Anterior cingulate cortex (tissue), 58 donors: ENCODE measurements at regions not wholly inside any gene's neighbourhood (a gene's known extent, or its start where the extent isn't known, plus 50 kb on each side); places are given as distances from the start of the nearest gene placed in this dataset.

Experiments used
- DNase-seq, 58 donors: peaks; one replicate each; lab custom pipeline; 2025; lab: John Stamatoyannopoulos, UW

DNA sequence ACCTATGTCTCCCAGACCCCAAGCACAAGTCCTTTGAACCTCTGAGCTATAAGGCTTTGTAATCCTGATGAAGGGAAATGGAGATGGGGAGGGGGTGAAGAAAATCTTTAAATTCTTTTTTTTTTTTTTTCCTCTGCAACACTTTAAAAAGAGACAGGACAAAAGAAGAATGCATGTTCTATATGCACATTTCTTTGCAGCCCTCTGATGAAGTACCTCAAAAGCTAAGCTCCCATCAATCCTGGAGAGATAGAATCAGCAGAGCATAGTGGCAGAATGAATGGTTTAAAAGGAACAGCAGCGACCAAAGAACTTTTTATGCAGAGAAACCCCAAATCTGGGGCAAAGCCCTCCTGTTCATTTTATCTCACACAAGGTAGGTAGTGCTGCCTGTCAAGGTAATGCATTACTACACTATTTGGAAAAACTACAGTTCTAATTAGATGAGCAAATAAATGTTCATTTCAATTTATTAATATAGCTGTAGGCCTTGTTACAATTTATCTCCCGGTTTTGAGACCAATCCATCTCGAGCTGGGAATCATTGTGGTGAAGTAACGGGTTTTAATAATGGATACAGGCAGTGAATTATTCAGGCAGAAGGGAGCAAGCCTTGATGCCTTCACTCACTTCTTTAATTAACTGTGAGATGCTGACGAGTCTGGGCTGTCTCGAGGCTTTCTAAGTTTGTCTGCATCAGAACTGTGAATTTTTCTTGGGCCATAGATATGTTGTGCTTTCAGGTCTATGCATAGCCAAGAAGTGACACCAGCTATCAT, 173.5 kb upstream of the ZNF608 start:
- no peak for DNase-seq

DNA sequence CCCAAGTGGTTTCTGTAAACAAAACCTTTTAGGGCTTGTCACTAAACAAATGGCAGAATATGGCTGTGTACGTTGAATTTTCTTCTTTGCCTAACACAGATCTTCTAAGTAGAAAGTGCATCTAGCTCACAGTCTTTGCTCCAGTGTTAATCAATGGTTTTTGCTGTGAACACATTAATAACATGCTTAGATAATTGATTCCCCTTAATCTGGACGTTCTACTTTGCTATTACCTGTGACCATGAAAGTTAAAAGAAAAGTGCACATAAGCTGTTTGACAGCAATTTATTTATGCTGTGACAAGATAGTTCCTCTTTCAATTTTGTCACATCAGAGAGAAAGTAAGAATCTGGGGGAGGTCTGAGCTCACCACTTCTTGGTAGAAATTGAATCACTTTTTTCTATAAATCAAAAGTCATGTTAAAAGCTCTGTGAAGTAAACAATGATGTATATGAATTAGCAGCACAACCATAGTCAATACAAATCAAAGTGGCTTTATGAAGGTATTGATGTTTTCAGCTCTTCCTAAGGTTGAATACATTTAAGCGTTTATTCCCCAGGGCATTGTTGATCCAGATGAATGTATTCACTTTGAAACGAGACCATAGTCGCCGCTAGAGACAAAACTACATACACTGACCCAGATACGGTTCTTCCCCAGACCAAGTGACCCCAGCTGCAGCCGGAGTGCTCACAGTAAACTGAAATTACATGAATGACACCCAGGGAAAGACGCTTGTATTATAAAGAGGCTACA, 174.6 kb upstream of the ZNF608 start:
- DNase-seq, result peak in 2 of 58 donors; percentile 11 to 44

DNA sequence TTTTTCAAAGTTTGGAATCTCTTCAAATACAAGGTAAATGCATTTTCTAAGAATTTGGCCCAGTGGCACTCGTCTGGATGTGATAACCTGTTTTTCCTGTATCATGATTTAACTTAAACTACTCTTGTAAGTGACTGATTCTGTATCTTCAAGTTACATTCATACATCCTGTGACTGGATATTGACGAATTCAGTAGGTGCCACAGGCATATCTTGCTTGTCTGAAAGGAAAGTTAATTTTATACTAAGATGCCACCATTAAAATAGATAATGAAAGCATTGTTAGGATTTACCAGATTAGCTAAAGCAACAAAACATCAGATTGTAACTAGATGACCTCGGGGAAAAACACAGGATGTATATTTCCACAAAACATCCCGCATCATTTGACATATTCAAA, 175.3 kb upstream of the ZNF608 start:
- no peak for DNase-seq

DNA sequence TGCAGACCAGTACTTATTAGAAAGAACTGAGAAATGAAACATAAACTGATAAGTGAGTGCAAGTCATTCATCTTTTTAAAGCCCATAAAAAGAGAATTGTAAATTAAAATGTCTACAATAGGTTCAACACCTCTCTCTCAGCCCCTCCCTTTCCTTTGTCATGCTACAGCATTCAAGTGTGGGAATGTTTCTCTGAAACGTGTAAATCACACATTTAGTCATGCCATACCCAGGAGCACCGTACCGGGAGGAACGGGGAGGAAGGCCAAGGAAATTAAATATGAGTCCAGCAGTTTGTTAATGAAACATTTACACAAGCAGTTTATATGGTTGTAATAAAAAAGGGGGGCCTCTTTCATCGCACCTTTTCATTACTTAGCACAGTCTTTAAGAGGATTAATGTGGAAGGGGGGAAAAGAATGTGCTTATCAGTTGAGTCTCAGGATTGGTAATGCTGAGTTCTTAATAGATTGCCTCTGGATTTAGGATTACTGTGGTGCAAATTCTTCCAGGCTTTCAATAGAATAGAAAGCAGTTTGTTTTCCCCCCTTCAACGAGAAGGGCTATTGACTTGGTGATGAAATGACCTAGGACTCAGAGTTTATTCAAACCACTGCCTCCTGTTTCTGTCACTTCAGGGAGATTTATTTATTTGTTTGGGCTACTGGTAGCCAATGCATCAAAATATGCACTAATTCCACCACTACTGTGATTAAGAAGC, 176.0 kb upstream of the ZNF608 start:
- peak in 1 of 58 donors; percentile 52 for DNase-seq

DNA sequence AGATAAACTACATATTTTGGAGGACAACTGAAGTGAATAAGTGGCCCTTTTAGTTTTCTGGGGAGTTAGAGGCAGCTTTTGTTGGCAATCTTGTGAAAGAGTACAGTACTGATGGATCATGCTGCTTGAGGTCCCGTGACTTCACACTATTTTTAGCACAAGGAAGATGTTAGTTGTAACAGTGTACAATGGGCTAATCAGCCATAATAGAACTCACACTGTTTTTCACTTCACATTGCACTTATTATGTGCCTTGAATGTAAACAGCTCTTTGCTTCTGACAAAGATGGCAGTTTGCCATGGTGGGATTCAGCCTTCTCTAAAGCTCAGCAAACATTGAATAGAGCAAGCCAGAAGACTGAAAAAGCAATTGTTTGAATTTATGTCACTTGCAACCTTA, 176.7 kb upstream of the ZNF608 start:
- peak in 34 of 58 donors; percentile 12 to 89 (median 46) for DNase-seq

DNA sequence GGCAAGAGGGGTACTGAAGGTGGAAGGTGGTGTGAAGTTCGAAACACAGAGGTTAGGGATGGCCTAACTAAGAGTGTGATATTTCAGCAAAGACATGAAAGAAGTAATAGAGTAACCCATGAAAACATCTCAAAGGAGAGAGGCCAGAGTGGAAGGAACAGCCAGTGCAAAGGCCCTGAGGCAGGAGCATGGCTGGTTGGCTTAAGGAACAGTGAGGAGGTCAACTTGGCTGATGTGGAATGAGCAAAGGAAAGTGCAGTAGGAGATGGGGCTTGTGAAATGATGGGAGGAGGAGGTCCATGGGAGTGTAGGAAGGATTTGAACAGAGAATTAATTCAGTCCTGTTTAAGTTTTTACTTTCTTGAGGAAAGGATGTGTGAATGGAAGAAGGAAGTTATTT, 178.3 kb upstream of the ZNF608 start:
- no peak for DNase-seq

DNA sequence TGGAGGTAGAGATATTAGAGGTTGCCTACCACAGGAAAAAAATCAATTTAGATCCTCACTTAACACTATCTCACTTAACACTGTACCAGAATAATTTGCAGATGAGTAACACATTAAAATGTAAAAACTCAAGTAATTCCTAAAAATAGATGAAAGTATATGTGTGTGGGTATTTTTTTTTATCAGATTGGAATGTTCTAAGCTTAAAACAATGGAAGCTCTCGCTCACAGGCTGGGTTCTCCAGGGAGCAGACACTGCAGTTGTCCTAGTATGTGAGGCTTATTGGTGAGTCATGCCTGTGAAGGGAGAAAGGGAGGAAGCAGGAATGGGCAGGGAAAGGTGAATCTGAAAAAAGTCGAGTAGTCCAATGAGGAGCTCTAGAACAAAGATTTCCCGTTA, 181.3 kb upstream of the ZNF608 start:
- no peak for DNase-seq

DNA sequence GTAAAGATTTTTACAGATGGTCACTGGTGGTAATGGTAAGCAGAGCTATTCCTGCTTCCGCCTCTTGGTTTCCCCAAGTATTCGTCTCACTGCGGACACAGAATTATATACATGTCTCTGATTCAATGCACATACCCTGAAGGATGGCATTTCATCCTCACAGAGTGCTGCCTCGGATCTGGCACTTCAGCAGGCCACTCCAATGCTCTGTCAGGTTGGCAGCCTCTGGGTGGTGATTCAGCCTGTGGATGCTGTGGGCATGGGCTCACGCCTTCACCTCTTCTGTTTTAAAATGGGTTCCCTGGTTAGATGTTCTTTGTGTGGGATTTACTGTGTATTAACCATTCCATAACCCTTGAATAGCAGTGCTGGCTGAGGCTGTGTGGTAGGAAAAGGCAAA, 182.6 kb upstream of the ZNF608 start:
- DNase-seq, result peak in 2 of 58 donors; percentile 6 to 8

DNA sequence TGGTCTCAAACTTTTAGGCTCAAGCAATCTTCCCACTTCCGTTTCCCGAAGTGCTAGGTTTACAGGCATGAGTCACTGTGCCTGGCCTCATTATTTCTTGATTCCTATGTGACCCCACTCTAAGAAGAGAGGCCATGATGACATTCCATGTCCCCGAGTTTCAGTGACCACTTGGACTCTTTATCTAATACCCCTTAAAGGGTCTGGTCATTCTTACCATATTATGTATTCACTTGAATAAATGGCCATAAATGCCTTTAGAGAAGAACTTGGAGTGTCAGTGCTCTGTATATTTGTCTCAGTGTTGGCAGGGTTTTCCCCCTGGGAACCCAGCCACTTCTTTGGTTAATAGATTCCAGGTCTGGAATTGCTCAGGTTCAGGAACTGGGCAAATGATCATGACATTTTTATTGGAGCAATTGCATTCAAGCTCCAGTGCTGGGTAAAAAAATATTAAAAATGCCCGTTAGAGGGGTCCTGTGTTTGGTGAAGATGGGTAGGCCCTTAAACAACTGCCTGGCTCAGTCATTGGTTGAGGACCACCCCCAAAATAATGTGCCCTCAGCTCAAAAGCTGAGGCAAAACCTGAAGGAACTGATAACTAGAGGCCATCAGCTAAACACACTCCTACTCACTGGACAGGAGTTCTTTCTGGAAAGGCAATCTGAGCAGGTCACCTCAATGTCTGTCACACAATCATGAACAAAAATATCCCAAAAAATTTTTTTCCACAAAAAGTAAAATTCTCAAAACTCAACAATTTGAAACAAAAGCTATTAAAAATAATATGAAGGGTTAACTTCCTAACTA, 186.6 kb upstream of the ZNF608 start:
- DNase-seq, result peak in 5 of 58 donors; percentile 5 to 15 (median 6)

DNA sequence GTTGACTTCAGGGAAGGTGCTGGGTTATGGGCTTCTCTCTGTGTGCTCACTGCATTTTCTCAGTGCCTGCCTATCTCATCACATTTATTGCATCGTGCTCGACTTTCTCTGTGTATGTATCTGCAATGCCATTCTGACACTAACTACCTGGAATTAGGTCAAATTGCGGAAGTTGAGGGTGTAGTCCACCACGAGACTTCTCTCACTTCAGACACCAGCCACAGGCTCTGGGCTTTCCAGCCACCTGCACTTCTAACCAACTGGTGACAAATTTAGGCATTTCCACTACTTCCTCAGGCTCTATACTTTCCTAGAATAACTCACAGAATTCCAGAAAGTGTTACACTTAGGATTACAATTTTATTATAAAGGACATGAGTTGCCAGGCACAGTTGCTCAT, 188.6 kb upstream of the ZNF608 start:
- no peak for DNase-seq

DNA sequence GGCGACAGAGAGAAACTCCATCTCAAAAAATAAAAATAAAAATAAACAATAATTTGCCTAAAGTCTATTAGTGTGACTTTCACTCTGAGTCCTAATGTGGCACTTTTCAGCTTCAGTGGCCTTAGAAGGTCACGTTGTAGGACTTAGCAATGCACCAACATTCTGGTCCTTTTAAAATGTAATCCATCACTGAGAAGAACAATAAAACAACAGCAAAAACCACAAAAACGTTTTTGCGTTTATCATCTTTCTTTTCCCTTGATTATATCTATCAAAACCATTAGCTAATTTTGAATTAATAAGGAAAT, 190.1 kb upstream of the ZNF608 start:
- DNase-seq, result no peak

DNA sequence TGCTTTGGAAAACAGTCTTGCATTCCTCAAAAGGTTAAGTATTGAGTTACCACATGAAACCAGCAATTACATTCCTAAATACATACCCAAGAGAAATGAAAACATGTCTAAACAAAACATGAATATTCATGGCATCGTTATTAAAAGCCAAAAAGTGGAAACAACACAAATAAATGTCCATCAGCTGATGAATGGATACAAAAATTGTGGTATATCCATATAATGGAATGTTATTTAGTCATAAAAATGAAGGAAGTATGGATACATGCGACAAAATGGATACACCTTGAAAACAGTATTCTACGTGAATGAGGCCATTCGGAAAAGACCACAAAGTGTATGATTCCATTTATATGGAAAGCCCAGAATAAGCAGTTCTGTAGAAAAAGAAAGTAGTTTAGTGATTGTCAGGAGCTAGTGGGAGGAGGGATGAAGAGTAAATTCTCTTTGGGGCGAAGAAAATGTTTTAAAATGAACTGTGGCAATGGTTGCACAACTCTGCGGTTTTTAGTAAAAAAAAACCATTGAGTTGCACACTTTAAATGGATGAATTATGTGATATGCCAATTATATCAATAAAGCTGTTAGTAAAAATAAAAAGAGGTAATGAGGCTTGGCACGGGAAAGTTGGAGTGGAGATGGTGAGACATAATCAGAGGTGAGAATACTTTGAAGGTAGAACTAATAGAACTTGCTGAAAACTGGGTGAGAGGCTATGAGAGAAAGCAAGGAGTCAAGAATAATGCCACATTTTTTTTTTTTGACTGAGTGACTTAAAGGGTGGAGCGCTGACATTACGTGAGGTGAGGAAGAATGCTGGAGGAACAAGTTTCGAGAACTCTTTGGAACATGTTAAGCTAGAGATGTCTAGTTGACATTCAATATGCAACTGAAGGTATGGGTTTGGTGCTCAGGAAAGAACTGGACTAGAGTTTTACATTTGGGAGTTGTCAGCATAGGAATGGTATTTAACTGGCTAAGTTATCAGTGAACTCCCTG, 194.9 kb upstream of the ZNF608 start:
- no peak for DNase-seq

DNA sequence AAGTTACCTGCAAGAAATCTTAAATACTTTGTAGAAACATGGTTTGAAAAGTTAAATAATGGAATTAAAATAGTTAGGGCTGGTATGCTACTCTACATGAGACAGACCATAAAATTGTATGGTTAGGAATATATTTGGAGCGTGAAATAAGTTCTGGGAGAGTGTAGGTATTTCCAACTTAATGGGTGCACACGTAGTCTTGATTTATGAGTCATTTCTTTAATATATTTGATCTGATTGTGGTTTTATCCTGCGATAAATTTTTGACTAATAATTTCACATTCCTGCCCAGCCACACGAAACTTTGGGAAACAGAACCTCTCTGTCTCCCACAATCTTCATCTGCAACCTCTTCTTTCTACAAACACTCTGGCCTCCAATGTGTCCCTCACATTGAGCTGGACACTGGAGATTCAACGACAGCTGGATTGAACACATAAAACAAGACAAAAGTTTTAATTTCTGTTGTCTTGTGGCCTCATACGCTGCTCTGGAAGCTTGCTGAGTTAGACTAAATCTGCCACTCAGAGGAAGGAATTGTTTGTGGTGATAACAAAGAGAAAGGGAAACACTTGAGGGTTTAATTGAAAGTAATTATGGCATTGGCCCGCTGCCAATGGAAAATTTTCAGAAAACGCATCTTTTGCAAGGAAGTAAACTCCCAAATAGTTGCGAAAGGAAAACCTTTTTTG, 201.8 kb upstream of the ZNF608 start:
- DNase-seq, result no peak

DNA sequence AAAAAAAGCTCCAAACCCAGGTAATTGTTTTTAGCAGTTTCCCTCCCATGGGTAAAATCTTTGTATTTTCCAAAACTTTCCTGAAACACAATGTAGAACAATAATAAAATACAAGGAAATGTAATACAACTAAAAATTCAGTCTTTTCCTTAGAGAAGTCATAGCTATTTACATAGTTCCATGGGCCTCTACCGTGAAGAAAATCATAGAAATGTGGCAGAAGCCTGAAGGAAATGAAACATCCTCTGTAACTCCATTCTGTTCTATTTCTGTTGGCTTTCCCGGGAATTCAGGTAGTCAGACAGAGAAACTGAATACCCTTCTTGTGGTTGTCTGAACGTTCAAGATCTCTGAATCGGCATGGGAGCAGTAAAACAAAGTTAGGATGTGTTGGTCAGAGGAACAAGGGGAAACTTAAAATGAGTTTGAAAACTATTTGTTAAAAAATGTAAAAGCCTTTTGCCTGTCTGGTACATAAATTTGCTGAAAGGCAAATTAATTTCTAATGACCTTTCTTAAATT, 202.4 kb upstream of the ZNF608 start:
- no peak for DNase-seq

DNA sequence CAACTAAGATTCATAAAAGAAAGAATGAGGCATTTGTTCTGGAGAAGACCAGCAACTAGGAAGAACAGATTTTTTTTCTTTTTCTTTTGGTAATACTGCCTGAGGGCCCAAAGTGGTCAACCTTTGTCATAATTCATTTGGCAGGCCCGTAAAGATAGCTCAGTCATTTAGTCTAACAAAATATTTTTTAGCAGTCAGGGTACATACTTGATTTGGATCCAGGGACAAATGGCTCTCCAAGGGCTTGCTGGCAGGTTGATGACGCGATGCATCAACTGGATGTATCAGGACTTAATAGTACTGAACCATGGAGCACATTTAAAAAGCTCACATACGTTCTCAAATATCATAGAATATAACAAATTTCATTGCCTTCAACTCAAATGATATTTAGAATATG, 203.4 kb upstream of the ZNF608 start:
- no peak for DNase-seq

DNA sequence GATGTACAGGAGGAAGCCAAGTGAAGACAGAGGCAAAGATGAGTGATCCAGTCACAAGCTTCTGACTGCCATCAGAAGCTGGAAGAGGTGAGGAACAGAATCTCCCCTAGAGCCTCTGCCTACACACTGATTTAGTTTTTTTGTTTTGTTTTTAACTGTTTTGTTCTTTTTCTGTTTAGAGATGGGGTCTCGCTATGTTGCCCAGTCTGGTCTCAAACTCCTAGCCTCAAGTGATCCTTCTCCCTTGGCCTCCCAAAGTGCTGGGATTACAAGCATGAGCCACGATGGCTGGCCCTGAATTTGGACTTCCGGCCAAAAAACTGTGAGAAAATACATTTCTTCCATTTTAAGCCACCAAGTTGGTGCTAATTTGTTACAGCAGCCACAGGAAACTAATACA, 204.7 kb upstream of the ZNF608 start:
- no peak for DNase-seq

DNA sequence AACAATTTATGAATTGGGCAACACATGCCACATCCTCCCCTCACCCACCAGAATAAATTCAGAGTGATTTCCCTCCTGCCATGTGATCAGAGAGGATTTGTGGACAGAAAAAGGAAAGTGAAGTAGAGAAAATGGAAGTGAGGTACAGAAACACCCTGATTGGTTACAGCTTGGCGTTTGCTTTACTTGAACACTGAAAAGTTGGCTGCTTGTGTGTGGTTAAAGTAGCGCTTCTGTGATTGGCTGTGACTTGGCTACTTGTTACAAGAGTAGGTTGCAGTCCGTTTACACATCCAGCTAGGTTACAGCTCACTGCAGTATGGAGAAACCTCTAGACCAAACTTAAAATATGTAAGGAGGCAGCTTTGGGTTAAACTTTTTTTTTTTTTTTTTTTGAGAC, 205.2 kb upstream of the ZNF608 start:
- no peak for DNase-seq

DNA sequence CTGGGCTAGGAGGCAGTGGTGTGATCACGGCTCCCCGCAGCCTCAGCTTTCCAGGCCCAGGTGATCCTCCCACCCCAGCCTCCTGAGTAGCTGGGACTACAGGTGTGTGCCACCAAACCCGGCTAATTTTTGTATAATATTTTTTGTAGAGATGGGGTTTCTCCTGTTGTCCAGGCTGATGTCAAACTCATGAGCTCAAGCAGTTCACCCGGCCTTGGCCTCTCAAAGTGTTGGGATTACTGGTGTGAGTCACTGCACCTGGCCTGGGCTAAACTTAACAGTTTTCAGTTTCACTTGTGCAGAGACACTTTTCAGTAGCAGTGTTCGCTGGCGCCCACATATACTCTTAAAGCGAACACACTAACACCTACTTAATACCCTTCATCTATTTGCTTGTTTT, 205.6 kb upstream of the ZNF608 start:
- DNase-seq, result no peak

DNA sequence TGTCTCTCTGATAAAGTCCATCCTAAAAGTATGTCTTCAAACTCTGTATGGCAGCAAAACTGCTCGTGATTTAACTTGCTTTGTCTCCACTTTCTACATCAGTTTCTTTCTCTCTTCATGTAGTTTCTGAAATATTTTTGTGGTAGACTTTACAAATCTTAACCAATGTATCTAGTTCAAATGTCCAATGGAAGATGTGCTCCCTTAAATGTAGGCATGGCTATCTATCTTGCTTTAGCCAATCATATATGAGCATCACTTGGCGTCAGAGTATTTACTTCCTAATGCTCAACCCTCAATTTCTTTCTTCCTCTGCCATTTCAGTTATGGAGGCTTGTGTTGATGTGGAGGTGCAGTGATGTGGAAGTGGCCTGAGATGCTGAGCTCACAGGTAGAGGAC, 206.1 kb upstream of the ZNF608 start:
- no peak for DNase-seq
